Vagina (tissue), 2 donors: ENCODE measurements at regions not wholly inside any gene's neighbourhood (a gene's known extent, or its start where the extent isn't known, plus 50 kb on each side); places are given as distances from the start of the nearest gene placed in this dataset.

ENCODE experiments used
- DNase-seq, 2 donors: peaks; one replicate each; pipeline ENCODE4 v3.0.0-alpha.2; 2017; ENCODE audit errors: extremely low spot score in 2 of 2
- H3K27ac ChIP-seq: fragments of 200-600 bp; sonication (generic); one replicate; pipeline ENCODE4 v1.5.1; 2019
- H3K27me3 ChIP-seq: fragments of 200-600 bp; sonication (generic); one replicate; pipeline ENCODE4 v1.5.1; 2019
- H3K36me3 ChIP-seq, 2 donors: fragments of 200-600 bp; sonication (generic); one replicate each; pipeline ENCODE4 v1.5.1; 2017 to 2019
- H3K4me1 ChIP-seq: fragments of 200-600 bp; sonication (generic); one replicate; pipeline ENCODE4 v1.5.1; 2019
- H3K4me3 ChIP-seq, 2 donors: fragments of 200-600 bp; sonication (generic); 1 replicate in 1 of 2; 2 replicates in 1 of 2; pipeline ENCODE4 v1.5.1; 2016 to 2019
- H3K9me3 ChIP-seq: fragments of 200-600 bp; sonication (generic); one replicate; pipeline ENCODE4 v1.5.1; 2019
- POLR2A ChIP-seq, 2 donors: fragments of 450-650 bp; IDR thresholded peaks; one replicate each; pipeline ENCODE4 v1.6.1; 2017; ENCODE audit warnings: antibody characterized with exemption in 2 of 2, mild to moderate bottlenecking in 2 of 2, moderate library complexity in 2 of 2
- POLR2AphosphoS5 ChIP-seq, 2 donors: sonication (generic); formaldehyde crosslinking; IDR thresholded peaks; one replicate each; pipeline ENCODE4 v1.9.0; 2017; ENCODE audit warnings: antibody characterized with exemption in 2 of 2, mild to moderate bottlenecking in 2 of 2, low read depth in 1 of 2; ENCODE audit not compliant: insufficient read depth in 1 of 2
- intact Hi-C: fragments of 100-400 bp; cut with DNase I; formaldehyde crosslinking; loops from one replicate; pipeline ENCODE4 v1.15.1; 2023
- TF ChIP-seq, protein P1 (sequence below), 3 experiments: fragments of 450-650 bp in 2 of 3; fragments of 200-600 bp in 1 of 3; sonication (generic) in 1 of 3; IDR thresholded peaks; one replicate each; pipeline ENCODE4 v1.5.1; 2017 to 2019; ENCODE audit warnings: antibody characterized with exemption in 3 of 3, mild to moderate bottlenecking in 2 of 3, moderate library complexity in 2 of 3

DNA sequence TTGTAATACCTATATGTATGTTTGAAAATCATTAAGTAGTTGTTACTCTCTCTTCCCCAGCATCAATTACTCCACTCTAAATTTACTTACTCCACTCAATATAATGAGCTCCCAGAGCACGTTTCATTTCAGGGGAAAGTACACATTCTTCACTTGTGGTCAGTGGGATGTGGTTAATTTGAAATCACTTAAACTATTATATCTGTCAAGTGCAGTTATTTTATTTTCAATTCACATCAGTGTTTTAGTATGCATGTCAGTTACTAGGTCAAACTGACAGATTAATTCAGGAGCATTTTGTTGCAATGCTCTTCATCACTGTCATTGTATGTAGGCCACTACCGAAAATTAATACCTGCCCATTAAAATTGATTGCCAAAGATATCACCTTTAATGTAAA, 376.1 kb downstream of the ZIC4 start:
- Histone ChIP-seq H3K4me3 (no peak overlapping the region), H3K27me3 (no peaks in the 10 kb centered on the region), H3K36me3 (no peaks in the 10 kb centered on the region), H3K27ac (no peak overlapping the region), H3K9me3 (no peaks in the 10 kb centered on the region), H3K4me1 (no peaks in the 10 kb centered on the region)
- DNase-seq: no peak
- TF ChIP-seq, protein P1, sequence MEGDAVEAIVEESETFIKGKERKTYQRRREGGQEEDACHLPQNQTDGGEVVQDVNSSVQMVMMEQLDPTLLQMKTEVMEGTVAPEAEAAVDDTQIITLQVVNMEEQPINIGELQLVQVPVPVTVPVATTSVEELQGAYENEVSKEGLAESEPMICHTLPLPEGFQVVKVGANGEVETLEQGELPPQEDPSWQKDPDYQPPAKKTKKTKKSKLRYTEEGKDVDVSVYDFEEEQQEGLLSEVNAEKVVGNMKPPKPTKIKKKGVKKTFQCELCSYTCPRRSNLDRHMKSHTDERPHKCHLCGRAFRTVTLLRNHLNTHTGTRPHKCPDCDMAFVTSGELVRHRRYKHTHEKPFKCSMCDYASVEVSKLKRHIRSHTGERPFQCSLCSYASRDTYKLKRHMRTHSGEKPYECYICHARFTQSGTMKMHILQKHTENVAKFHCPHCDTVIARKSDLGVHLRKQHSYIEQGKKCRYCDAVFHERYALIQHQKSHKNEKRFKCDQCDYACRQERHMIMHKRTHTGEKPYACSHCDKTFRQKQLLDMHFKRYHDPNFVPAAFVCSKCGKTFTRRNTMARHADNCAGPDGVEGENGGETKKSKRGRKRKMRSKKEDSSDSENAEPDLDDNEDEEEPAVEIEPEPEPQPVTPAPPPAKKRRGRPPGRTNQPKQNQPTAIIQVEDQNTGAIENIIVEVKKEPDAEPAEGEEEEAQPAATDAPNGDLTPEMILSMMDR (IDR thresholded peaks at IDR 0.05): no peak
- no peak for TF ChIP-seq POLR2A (IDR thresholded peaks at IDR 0.05)
- TF ChIP-seq POLR2AphosphoS5 (IDR thresholded peaks at IDR 0.05; ENCODE audit: insufficient read depth in 1 of 2, low read depth in 1 of 2): no peak
- intact Hi-C loops: no loop called here

GRCh38 chr3:147015334-147015733, 391.0 kb downstream of the ZIC4 start:
- H3K9me3 ChIP-seq: no peaks in the 10 kb centered on the region
- H3K4me1 ChIP-seq: no peaks in the 10 kb centered on the region
- no peaks in the 10 kb centered on the region for H3K27me3 ChIP-seq
- intact Hi-C loops: no loop called here
- H3K27ac ChIP-seq: no peak overlapping the region
- no peaks in the 10 kb centered on the region for H3K36me3 ChIP-seq
- TF ChIP-seq, protein P1 (IDR thresholded peaks at IDR 0.05): no peak
- TF ChIP-seq POLR2A (IDR thresholded peaks at IDR 0.05) (no peak), POLR2AphosphoS5 (IDR thresholded peaks at IDR 0.05; ENCODE audit: insufficient read depth in 1 of 2, low read depth in 1 of 2) (no peak)
- no peak overlapping the region for H3K4me3 ChIP-seq
- no peak for DNase-seq

DNA sequence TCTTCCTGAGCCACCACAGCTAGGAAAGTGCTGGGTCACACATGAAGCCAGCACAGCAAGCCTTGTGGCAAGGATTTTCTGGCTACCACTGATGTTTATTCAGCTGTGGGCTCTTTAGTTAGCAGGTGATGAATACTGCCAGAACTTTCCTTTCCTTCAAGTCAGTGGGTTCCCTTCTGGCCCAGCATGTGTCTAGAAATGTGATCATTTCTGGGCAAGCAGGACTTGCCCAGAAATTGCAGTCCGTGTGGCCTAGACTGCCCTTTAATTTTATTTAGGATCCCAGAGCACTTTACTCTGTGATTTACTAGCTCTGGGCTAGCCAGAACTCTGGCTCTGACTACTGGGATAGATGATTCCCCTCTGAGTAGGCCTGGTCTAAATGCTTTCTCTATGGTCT, 397.5 kb downstream of the ZIC4 start:
- no peak for TF ChIP-seq POLR2AphosphoS5 (IDR thresholded peaks at IDR 0.05; ENCODE audit: insufficient read depth in 1 of 2, low read depth in 1 of 2)
- TF ChIP-seq POLR2A (IDR thresholded peaks at IDR 0.05): no peak
- TF ChIP-seq, protein P1 (IDR thresholded peaks at IDR 0.05): no peak
- H3K27ac ChIP-seq: no peak overlapping the region
- no peaks in the 10 kb centered on the region for H3K27me3 ChIP-seq
- no peak for DNase-seq
- no peak overlapping the region for H3K4me3 ChIP-seq
- H3K36me3 ChIP-seq: no peaks in the 10 kb centered on the region
- no peaks in the 10 kb centered on the region for H3K9me3 ChIP-seq
- intact Hi-C loops: no loop called here
- H3K4me1 ChIP-seq: no peaks in the 10 kb centered on the region

- Histone ChIP-seq H3K36me3 (no peaks in the 10 kb centered on the region), H3K4me1 (no peaks in the 10 kb centered on the region), H3K27ac (no peak overlapping the region), H3K9me3 (no peaks in the 10 kb centered on the region), H3K27me3 (no peaks in the 10 kb centered on the region), H3K4me3 (no peak overlapping the region)
- intact Hi-C loops: no loop called here
- TF ChIP-seq, protein P1 (IDR thresholded peaks at IDR 0.05): no peak
- TF ChIP-seq POLR2A (IDR thresholded peaks at IDR 0.05) (no peak), POLR2AphosphoS5 (IDR thresholded peaks at IDR 0.05; ENCODE audit: insufficient read depth in 1 of 2, low read depth in 1 of 2) (no peak)
- no peak for DNase-seq
Measured at GRCh38 chr3:147008458-147008857, 397.9 kb downstream of the ZIC4 start.

GRCh38 chr3:147007736-147008245, 398.6 kb downstream of the ZIC4 start:
- no peak for DNase-seq
- no peak for TF ChIP-seq POLR2AphosphoS5 (IDR thresholded peaks at IDR 0.05; ENCODE audit: insufficient read depth in 1 of 2, low read depth in 1 of 2)
- TF ChIP-seq POLR2A (IDR thresholded peaks at IDR 0.05): no peak
- TF ChIP-seq, protein P1 (IDR thresholded peaks at IDR 0.05): no peak
- H3K4me1 ChIP-seq: no peaks in the 10 kb centered on the region
- H3K27ac ChIP-seq: no peak overlapping the region
- H3K9me3 ChIP-seq: no peaks in the 10 kb centered on the region
- intact Hi-C loops: no loop called here
- H3K36me3 ChIP-seq: no peaks in the 10 kb centered on the region
- H3K4me3 ChIP-seq: no peak overlapping the region
- no peaks in the 10 kb centered on the region for H3K27me3 ChIP-seq
